HFF-Myc (cell line): ENCODE measurements at regions not wholly inside any gene's neighbourhood (a gene's known extent, or its start where the extent isn't known, plus 50 kb on each side); places are given as distances from the start of the nearest gene placed in this dataset.

ENCODE experiments used
- DNase-seq: peaks from one replicate; pipeline ENCODE4 v3.0.0-alpha.2; 2011; ENCODE audit warnings: low read depth; ENCODE audit errors: extremely low read depth
- H3K4me3 ChIP-seq: replicated peaks from 2 replicates; pipeline ENCODE4 v1.5.1; 2011; ENCODE audit warnings: low read depth, mild to moderate bottlenecking, control low read depth, low read length
- CTCF ChIP-seq: IDR thresholded peaks from 2 replicates; pipeline ENCODE4 v1.5.1; 2012; ENCODE audit warnings: mild to moderate bottlenecking, low read depth, low read length, control low read depth; ENCODE audit errors: missing control alignments

GRCh38 chr2:198597648-198598047 lies 793.3 kb downstream of the PLCL1 start:
- no peak for TF ChIP-seq CTCF
- H3K4me3 ChIP-seq = no peak overlapping the region

GRCh38 chr2:198596985-198597384 lies 792.6 kb downstream of the PLCL1 start:
- no peak for DNase-seq
- TF ChIP-seq CTCF = no peak
- H3K4me3 ChIP-seq = no peak overlapping the region

More at GRCh38 chr2:198597648-198598047, 793.3 kb downstream of the PLCL1 start:
- no peak for DNase-seq

GRCh38 chr2:198595721-198596120 lies 791.3 kb downstream of the PLCL1 start:
- H3K4me3 ChIP-seq = no peak overlapping the region
- no peak for TF ChIP-seq CTCF
- no peak for DNase-seq

GRCh38 chr2:198591586-198591985 lies 787.2 kb downstream of the PLCL1 start:
- no peak for DNase-seq
- no peak for TF ChIP-seq CTCF
- no peak overlapping the region for H3K4me3 ChIP-seq

- no peak overlapping the region for H3K4me3 ChIP-seq
- TF ChIP-seq CTCF = no peak
- no peak for DNase-seq
These were observed 783.3 kb downstream of the PLCL1 start for GRCh38 chr2:198587741-198588140.

GRCh38 chr2:198587240-198587639 lies 782.8 kb downstream of the PLCL1 start:
- DNase-seq = no peak
- no peak for TF ChIP-seq CTCF
- no peak overlapping the region for H3K4me3 ChIP-seq

- TF ChIP-seq CTCF = no peak
These were observed 767.0 kb downstream of the PLCL1 start for GRCh38 chr2:198571393-198571792.

More at GRCh38 chr2:198571393-198571792, 767.0 kb downstream of the PLCL1 start:
- DNase-seq = no peak
- no peak overlapping the region for H3K4me3 ChIP-seq
